Kidney (tissue), 13 donors: ENCODE measurements at regions not wholly inside any gene's neighbourhood (a gene's known extent, or its start where the extent isn't known, plus 50 kb on each side); places are given as distances from the start of the nearest gene placed in this dataset.

Experiments
- DNase-seq, 5 donors: peaks; one replicate each; pipeline ENCODE4 v3.0.0-alpha.2; 2013 to 2020
- FAIRE-seq: peaks from 2 replicates; lab custom pipeline; 2012; peaks lifted over from hg19 to GRCh38; lab: Jason Lieb, UNC
- H3K27ac ChIP-seq, 2 donors: one replicate each; pipeline ENCODE4 v1.7.0; 2013; ENCODE audit warnings: low read depth in 2 of 2, low read length in 2 of 2, inconsistent platforms in 1 of 2
- H3K27me3 ChIP-seq: one replicate; pipeline ENCODE4 v1.7.1; 2013; ENCODE audit warnings: low read length, inconsistent platforms; ENCODE audit not compliant: control insufficient read depth, insufficient read depth
- H3K36me3 ChIP-seq, 3 donors: one replicate each; pipeline versions ENCODE4 v1.7.0 to v1.7.1; 2013; ENCODE audit warnings: low read length in 3 of 3, control low read depth in 1 of 3, inconsistent platforms in 1 of 3; ENCODE audit not compliant: insufficient read depth in 3 of 3, control insufficient read depth in 2 of 3
- H3K4me1 ChIP-seq, 3 donors: one replicate each; pipeline versions ENCODE4 v1.7.0 to v1.7.1; 2013; ENCODE audit warnings: low read length in 3 of 3, inconsistent platforms in 1 of 3, low read depth in 1 of 3; ENCODE audit not compliant: control insufficient read depth in 2 of 3, insufficient read depth in 2 of 3
- H3K4me3 ChIP-seq, 3 donors: one replicate each; pipeline versions ENCODE4 v1.7.0 to v1.8.1; 2013; ENCODE audit warnings: low read length in 3 of 3, control low read depth in 1 of 3, inconsistent platforms in 1 of 3
- H3K9ac ChIP-seq, 3 donors: one replicate each; pipeline versions ENCODE4 v1.7.0 to v1.7.1; 2013; ENCODE audit warnings: low read length in 3 of 3, control low read depth in 1 of 3, inconsistent platforms in 1 of 3
- H3K9me3 ChIP-seq, 3 donors: one replicate each; pipeline versions ENCODE4 v1.7.0 to v1.7.1; 2013; ENCODE audit warnings: low read length in 3 of 3, control low read depth in 1 of 3, inconsistent platforms in 1 of 3; ENCODE audit not compliant: control insufficient read depth in 2 of 3, insufficient read depth in 1 of 3
- intact Hi-C: fragments of 100-400 bp; cut with DNase I; formaldehyde crosslinking; loops from one replicate; pipeline ENCODE4 v1.11.1; 2022
- TF ChIP-seq, protein P1 (sequence below): IDR thresholded peaks from 3 replicates; pipeline ENCODE4 v1.5.1; 2012; ENCODE audit warnings: mild to moderate bottlenecking, moderate library complexity, borderline replicate concordance; ENCODE audit not compliant: insufficient read depth; ENCODE audit errors: extremely low read depth
- donor health status: control.
- donor health status: control.
- donor health status: control.
- donor health status: control.
- donor health status: control.
- donor health status: DM: yes; HTN: yes; CAD: no.
- donor health status: Normal renal cell carcinoma (clear cell type).

DNA sequence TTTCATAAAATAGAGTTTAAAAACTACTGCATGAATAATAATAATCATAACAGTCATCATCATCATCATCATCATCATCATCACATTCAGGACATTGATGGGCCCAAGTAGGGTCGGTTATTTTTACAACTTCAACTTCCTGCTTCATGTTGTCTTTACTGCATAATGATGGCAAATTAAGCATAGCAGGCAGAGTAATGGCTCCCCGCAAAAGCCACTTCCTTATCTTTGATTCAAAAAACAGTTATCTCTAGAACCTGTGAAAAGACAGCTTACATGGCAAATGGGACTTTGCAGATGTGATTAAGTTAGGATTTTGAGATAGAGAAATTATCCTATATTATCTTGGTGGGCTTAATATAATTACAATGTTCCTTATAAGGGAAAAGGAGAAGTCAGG lies 792.9 kb downstream of the LIG4 start:
- H3K27ac ChIP-seq = no peak overlapping the region
- no peaks in the 10 kb centered on the region for H3K9me3 ChIP-seq
- no peak overlapping the region for H3K9ac ChIP-seq
- H3K4me1 ChIP-seq = no peaks in the 10 kb centered on the region
- no peaks in the 10 kb centered on the region for H3K36me3 ChIP-seq
- FAIRE-seq (no peak), DNase-seq (no peak)
- TF ChIP-seq, protein P1, sequence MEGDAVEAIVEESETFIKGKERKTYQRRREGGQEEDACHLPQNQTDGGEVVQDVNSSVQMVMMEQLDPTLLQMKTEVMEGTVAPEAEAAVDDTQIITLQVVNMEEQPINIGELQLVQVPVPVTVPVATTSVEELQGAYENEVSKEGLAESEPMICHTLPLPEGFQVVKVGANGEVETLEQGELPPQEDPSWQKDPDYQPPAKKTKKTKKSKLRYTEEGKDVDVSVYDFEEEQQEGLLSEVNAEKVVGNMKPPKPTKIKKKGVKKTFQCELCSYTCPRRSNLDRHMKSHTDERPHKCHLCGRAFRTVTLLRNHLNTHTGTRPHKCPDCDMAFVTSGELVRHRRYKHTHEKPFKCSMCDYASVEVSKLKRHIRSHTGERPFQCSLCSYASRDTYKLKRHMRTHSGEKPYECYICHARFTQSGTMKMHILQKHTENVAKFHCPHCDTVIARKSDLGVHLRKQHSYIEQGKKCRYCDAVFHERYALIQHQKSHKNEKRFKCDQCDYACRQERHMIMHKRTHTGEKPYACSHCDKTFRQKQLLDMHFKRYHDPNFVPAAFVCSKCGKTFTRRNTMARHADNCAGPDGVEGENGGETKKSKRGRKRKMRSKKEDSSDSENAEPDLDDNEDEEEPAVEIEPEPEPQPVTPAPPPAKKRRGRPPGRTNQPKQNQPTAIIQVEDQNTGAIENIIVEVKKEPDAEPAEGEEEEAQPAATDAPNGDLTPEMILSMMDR = no peak
- H3K27me3 ChIP-seq = no peaks in the 10 kb centered on the region
- intact Hi-C loops = no loop called here
- H3K4me3 ChIP-seq = no peak overlapping the region

DNA sequence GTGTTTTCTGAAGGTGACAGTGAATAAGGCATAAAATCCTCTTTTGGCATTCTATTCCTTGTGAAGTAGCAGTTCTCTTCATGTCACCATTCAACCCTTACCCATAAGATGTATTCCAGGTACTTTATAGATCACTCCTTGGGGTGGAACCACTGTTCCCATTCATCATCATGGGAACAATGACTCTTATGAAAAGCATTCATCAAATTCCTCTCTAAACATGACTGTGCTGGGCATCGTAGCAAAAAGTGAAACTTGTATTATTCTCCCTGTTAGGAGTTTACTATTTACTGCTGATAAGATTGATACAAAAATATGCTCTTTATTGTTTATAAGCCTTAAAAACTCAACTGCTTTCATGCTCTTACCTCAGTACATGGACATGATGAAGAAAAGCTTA lies 793.4 kb downstream of the LIG4 start:
- Histone ChIP-seq H3K9me3 (no peaks in the 10 kb centered on the region), H3K36me3 (no peaks in the 10 kb centered on the region), H3K4me1 (no peaks in the 10 kb centered on the region), H3K4me3 (no peak overlapping the region), H3K27me3 (no peaks in the 10 kb centered on the region), H3K9ac (no peak overlapping the region), H3K27ac (no peak overlapping the region)
- intact Hi-C loops = no loop called here
- TF ChIP-seq, protein P1 = no peak
- DNase-seq (no peak), FAIRE-seq (no peak)

DNA sequence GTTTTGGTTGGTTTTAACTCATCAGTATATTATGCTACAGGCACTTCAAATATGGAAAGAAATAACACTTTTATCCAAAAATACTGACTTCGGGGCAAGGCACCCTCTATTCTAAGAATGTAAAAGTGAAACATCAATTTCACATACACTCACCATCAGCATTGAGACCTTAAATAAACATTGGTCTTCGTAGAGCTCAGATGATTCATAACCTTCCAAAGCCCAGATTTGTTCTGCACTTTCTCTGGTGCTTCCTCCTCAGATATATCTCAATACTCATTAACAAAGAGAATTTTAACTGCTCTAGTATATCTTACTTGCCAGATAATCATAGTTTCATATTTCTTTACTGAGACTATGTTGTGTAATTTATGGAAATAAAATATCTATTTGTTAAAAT lies 794.3 kb downstream of the LIG4 start:
- no peaks in the 10 kb centered on the region for H3K36me3 ChIP-seq
- no peak overlapping the region for H3K27ac ChIP-seq
- H3K27me3 ChIP-seq = no peaks in the 10 kb centered on the region
- intact Hi-C loops = no loop called here
- DNase-seq (no peak), FAIRE-seq (no peak)
- no peak overlapping the region for H3K4me3 ChIP-seq
- TF ChIP-seq, protein P1 = no peak
- no peaks in the 10 kb centered on the region for H3K9me3 ChIP-seq
- no peaks in the 10 kb centered on the region for H3K4me1 ChIP-seq
- no peak overlapping the region for H3K9ac ChIP-seq

DNA sequence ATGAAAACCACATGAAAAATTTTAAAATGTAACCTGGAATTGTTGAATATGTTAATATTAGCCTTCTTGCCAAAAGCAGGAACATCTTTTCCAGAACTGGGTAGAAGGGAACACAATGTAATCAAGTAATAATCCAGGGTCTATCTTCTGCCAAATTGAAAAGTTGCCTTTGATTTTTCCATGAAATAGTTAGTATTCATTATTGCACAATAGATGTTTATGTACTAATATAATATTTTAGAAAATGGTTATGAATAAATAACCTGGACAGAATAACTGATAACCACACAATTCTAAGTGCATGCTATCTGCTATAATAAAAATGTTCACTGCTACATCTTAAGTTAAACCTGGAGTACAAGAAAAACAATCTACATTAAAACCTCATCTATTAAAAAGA lies 802.3 kb downstream of the LIG4 start:
- Histone ChIP-seq H3K27me3 (no peaks in the 10 kb centered on the region), H3K9ac (no peak overlapping the region), H3K36me3 (no peaks in the 10 kb centered on the region), H3K27ac (no peak overlapping the region), H3K4me3 (no peak overlapping the region), H3K4me1 (no peaks in the 10 kb centered on the region), H3K9me3 (no peaks in the 10 kb centered on the region)
- FAIRE-seq = no peak
- TF ChIP-seq, protein P1 = no peak
- no peak for DNase-seq
- intact Hi-C loops = no loop called here
